ENCODE measurements at regions not wholly inside any gene's neighbourhood (a gene's known extent, or its start where the extent isn't known, plus 50 kb on each side); places are given as distances from the start of the nearest gene placed in this dataset.

DNA sequence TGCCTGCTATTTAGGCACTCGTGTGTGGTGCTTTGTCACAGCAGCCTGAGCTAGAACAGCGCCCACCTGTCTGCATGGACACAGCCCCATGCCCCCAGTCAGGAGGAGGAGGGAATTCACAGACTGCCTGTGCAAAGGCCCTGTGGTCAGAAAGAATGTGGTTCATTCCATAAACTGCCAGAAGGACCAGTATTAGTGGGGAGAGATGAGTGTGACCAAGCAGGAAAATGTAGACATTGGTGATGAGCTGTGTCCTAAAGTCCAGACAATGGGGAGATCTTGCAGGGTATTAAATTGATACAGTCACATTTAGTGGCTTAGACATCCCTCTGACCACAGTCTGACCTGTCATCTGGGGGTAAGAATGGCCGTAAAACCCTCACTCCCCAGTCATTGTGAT is 83.7 kb upstream of the LINC01488 start:
- no peak for DNase-seq
- no peak for TF ChIP-seq GATA1 (IDR thresholded peaks at IDR 0.05; ENCODE audit: low read depth, low read length)
- TF ChIP-seq POLR2A (IDR thresholded peaks at IDR 0.05; ENCODE audit: low read length), result no peak

DNA sequence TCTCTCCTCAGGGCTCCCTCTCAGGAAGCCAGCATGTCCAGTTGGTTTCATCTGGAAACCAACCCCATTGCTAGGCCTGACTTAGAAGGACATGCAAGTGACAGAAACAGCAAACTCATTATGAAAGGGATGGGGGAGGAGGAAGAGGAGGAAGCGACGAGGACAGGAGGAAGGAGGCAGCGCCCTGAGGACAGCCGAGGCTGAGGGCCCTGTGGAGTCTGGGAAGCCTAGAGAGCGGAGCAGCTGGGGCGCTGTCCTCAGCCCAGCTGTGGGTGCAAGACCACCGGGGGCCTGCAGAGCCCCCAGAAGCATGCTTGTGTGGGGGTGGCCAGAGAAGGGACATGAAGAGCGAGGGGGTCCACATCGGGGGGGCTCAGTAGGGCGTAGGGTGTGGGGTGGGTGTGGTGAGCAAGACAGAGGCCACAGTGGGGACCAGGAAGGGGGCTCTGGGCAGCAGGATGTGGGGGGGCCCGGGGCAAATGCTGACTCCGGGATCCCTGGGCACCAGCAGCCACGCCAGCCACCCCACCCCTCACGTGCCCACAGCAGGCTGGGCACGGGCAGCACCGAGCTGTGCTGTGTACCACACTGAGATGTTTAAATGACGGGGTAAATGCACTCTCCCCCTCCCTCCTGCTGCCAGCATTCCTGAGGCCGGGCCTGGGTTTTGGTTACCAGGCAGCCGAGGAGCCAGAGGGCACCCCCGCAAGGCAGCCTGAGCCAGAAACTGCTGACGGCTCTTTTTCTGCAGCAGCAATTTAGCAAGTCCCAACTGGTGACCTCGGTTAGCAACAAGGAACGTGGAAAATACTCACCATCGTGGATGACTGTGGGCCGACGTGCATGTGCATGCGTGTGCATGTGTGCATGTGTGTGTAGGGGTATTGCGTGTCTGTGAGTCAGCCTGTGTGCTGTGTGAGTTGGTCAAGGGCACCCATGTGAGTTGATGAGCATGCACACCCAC is 82.7 kb upstream of the LINC01488 start:
- TF ChIP-seq POLR2A (IDR thresholded peaks at IDR 0.05; ENCODE audit: low read length) (no peak), GATA1 (IDR thresholded peaks at IDR 0.05; ENCODE audit: low read depth, low read length) (no peak)
- no peak for DNase-seq

DNA sequence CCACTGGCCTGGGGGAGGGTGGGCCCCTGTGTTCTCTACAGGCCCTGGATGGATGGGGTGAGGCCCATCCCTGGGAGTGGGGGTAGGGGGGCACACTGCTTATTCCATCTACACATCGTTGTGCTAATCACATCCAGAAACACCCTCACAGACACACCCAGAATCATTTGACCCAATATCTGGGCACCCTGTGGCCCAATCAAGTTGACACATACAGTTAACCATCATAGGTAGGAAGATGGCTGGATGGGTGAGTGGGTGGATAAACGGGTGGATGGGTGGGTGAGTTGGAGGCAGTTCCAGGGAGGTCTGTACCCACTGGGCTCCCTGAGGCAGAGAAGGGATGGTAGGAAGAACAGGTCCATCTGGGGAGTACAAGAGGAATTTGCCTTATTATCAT is 81.3 kb upstream of the LINC01488 start:
- TF ChIP-seq GATA1 (IDR thresholded peaks at IDR 0.05; ENCODE audit: low read depth, low read length), result no peak
- TF ChIP-seq POLR2A (IDR thresholded peaks at IDR 0.05; ENCODE audit: low read length), result no peak
- no peak for DNase-seq

DNA sequence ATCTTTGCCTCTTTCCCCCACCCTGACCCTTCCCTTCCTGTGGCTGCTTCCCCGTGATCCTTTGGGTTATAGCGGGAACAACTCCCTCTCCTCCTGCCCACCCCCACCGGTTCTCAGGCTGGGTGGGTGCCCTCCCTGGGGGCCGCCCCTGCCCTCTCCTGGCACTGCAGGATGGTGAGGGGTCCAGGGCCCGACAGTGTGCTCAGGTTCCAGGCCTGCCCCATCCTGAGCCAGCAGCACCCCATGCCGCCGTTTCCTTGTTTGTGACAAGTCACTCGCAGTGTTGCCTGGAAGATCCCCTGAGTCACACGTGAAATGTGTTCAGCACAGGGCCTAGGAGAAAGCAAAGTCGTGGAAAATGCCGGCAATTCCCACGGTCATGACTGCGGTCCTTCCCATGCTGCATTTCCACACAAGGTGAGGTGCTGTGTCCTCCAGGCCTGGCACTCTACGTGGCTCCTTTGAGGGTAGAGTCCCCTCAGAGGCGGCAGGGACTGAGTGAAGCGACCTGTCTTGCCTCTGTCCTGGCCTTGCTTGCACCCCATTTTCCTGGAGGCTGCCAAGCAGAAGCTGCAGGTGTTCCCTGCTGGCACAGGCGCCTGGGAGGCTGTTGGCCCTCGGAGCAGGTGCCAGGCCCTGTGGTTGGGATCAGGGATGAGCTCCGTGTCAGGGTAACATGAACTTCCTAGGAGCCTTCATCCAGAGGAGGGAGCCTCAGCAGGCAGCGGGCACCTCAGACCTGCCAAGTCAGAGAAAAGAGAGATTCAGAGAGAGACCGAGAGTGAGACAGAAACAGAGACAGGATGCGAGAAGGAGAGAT is 80.5 kb upstream of the LINC01488 start:
- TF ChIP-seq GATA1 (IDR thresholded peaks at IDR 0.05; ENCODE audit: low read depth, low read length), result no peak
- no peak for TF ChIP-seq POLR2A (IDR thresholded peaks at IDR 0.05; ENCODE audit: low read length)
- DNase-seq, result no peak

DNA sequence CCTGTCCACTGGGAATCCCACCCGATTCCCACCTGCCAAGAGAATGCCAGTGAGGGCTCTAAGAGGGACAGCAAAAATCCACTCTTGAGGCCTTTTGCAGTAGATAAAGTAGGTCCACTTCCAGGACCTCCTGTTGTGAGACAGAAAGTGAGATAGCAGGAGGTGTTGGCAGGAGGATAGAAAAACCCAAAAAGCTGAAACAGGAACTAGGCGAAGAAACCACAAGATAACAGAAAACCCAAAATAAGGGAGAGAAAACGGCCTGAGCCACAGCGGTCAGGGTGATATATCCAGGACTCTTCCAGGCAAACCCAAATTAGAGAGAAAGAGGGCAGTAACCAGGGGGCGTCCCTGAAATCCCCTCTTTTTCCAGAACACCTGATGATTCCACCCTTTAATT is 79.7 kb upstream of the LINC01488 start:
- DNase-seq, result no peak
- no peak for TF ChIP-seq POLR2A (IDR thresholded peaks at IDR 0.05; ENCODE audit: low read length)
- TF ChIP-seq GATA1 (IDR thresholded peaks at IDR 0.05; ENCODE audit: low read depth, low read length), result no peak

DNA sequence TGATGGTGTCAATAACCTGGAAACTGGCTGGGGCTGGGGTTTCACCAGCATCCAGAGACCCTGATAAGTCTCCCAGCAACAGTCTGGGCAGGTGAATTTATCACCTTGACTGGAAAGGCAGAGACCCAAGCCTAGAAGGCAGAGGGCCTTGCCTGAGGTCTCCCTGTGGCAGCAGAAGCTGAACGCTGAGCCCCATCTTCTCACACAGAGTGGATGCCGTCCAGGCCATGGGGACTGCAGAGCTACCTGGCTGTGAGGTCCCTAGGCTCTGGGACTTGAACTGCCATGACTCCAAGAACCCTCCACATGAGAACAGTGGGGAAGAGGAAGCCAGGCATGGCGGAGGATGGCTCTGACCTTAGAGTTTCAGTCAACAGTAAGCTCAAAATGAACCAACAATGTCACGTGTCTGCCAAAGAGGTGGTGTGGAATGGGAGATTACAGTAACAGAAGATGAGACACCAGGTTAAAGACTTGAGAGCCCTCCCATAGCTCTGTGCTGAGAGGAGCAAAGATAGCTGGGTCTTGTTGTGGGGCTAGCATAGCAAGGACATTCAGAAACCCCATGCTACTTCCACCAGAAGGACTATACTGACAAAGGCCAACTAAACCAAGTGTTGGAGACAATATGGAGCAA is 79.1 kb upstream of the LINC01488 start:
- TF ChIP-seq GATA1 (IDR thresholded peaks at IDR 0.05; ENCODE audit: low read depth, low read length) (no peak), POLR2A (IDR thresholded peaks at IDR 0.05; ENCODE audit: low read length) (no peak)
- no peak for DNase-seq

DNA sequence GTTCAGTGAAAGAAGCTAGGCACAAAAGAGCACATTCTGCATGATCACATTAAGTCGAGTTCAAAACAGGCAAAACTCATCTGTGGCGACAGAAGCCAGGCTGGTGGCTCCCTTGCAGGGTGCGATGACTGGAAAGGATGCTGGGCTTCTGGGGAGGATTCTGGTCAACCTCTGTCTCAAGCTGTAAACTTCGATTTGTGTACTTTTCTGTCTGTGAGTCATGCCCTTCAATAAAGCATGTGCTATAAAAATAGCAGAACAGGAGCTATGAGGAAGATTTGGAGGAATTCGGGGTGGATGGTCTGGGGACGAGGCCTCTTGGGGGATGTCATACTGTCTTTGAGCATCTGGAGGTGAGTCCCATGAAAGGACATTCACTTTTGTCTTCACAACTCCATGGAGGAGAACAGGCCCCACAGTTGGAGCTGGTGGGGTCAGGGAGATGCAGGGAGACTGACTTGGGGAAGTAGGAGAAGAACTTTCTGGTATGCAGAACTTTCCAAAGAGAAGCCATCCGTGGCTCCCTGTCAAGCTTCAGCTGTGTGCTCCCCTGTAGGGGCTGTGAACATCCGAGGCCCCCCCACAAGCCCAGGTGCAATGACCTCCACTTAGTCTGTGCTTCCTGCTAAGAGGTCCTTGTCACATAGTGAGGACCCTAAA is 77.8 kb upstream of the LINC01488 start:
- no peak for DNase-seq
- TF ChIP-seq GATA1 (IDR thresholded peaks at IDR 0.05; ENCODE audit: low read depth, low read length) (no peak), POLR2A (IDR thresholded peaks at IDR 0.05; ENCODE audit: low read length) (no peak)

DNA sequence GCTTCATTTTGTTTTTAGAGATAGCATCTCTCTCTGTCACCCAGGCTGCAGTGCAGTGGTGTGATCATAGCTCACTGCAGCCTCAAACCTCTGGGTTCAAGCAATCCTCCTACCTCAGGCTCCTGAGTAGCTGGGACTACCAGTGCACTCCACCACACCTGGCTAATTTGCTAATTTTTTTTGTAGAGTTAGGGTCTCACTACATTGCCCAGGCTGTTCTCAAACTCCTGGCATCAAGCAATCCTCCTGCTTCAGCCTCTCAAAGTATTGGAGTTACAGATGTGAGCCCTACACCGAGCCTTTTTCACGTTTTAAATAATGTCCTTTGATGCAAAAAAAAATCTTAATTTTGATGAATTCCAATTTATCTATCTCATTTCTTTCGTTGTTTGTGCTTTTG is 75.4 kb upstream of the LINC01488 start:
- DNase-seq, result no peak
- TF ChIP-seq GATA1 (IDR thresholded peaks at IDR 0.05; ENCODE audit: low read depth, low read length) (no peak), POLR2A (IDR thresholded peaks at IDR 0.05; ENCODE audit: low read length) (no peak)

DNA sequence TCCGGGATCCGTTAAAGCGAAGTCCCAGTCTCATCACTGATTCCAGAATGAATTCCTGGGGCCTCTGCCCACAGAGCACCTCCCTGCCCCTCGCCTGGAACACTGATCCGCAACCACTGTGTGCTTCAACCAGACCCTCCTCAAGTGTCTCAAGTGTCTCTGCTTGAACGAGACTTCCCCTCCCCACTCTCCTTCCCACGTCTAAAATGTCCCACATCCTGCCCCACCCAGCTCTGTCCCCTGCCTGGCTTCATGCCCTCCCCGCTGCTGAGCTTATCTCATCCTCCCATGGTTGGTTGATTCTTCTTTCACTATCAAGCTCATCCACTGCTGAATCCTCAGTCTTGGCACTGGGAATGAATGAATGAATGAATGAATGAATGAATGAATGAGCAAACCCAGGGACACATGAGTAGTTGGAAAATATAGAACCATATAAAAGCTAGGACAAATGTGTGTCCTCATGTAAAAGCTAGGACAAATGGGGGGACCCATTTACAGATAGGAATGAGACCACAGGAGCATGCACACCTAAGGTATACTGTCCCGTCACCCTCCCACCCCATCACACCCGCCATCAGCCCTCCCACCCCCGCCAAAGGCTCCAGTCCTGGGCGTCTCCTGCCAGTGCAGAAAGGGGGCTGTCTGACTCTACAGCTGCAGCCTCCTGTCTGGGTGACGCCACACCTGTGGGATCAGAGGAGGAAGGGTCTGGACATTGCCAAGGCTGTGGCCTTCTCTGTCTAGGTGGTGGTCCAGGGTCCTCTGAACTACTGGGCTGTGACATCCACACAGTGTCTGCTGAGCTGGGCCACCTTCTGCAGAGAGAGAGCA is 71.4 kb upstream of the LINC01488 start:
- TF ChIP-seq POLR2A (IDR thresholded peaks at IDR 0.05; ENCODE audit: low read length) (no peak), GATA1 (IDR thresholded peaks at IDR 0.05; ENCODE audit: low read depth, low read length) (no peak)
- DNase-seq, result no peak

DNA sequence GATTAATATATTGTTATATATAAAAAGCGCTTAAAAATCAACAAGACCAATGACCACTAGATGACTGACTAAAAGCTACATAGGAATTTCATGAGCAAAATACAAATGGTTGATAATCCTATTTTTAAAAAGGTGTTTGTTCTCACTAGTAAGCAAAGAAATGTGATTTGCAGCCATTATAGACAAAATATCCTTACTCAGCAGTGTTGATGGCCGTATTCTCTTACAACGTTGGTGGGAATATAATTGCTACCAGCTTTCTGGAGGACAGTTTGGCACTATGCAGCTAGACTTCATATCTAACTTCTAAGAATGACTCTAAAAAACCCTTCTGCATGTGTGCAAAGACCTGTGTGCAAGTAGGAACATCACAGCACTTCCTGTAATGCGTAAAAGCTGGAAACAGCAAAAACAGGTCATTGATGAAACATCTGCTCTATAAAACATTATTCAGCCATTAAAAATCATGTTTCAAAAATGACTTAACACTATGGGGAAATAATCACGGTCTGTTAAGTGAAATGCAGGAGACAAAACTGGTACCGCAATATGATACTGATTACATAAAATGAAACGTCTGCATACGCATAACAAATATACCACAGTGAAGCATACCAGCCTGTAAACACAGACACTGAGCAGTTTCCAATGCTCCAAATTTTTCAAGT is 70.1 kb upstream of the LINC01488 start:
- no peak for DNase-seq
- no peak for TF ChIP-seq POLR2A (IDR thresholded peaks at IDR 0.05; ENCODE audit: low read length)
- TF ChIP-seq GATA1 (IDR thresholded peaks at IDR 0.05; ENCODE audit: low read depth, low read length), result no peak

DNA sequence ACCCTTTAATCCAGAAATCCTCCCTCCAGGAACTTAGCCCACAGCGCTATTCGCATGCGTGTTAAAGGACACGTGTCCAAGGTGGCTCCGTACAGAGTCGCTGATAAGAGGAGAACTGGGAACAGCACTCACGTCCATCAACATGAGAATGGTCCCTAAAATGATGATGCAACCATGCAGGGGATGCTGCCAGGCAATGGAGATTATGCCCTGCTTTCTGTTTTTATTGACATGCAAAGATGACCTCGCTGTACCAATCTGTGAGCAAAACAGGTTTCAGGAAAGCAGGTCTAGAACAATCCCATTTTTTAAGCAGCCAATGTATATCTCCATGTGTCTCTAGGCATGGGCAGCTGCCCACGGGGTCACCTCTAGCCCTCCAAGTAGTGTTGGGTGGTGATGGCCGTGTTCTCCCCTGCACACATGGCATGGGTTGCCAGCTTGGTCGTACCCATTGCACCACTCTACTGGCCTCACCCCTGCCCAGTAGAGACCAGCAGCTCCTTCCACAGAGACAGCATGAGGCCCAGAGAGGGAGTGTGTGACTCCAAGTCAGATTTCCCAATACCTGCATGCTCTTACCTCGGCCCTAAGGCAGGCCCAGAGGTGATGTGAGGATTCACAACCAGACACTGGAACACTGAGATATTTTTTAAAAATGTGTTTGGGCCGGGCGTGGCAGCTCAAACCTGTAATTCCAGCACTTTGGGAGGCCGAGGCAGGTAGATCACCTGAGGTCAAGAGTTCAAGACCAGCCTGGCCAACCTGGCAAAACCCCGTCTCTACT is 68.3 kb upstream of the LINC01488 start:
- no peak for TF ChIP-seq POLR2A (IDR thresholded peaks at IDR 0.05; ENCODE audit: low read length)
- no peak for TF ChIP-seq GATA1 (IDR thresholded peaks at IDR 0.05; ENCODE audit: low read depth, low read length)
- no peak for DNase-seq

DNA sequence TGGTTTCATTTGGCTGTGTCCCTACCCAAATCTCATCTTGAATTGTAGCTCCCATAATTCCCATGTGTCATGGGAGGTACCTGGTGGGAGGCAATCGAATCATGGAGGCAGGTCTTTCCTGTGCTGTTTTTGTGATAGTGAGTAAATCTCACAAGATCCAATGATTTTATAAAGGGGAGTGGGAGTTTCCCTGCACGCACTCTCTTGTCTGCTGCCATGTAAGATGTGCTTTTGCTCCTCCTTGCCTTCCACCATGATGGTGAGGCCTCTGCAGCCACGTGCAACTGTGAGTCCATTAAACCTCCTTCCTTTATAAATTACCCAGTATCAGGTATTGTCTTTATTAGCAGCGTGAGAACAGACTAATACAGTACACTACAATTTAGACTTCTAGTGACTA is 67.5 kb upstream of the LINC01488 start:
- DNase-seq, result no peak
- no peak for TF ChIP-seq GATA1 (IDR thresholded peaks at IDR 0.05; ENCODE audit: low read depth, low read length)
- TF ChIP-seq POLR2A (IDR thresholded peaks at IDR 0.05; ENCODE audit: low read length), result no peak
